ENCODE measurements at regions not wholly inside any gene's neighbourhood (a gene's known extent, or its start where the extent isn't known, plus 50 kb on each side); places are given as distances from the start of the nearest gene placed in this dataset.

DNA sequence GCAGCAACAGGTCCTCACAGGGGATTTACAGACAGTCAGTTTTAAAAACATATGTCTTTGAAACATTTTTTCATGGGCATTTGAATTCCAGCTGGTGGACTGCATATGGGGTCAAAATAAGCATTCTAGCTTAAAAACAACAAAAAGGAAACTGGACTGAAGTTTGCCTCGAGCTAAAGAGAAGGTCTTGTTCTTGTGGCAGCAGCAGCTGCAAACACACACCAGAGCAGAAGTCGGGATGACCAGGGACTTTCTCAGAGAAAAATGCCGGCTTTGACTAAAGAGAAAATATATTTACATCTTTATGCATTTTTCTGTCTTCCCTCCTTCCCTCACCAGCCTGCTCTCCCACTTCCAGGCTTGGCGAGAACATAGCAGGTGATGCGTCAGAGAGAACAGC is 361.4 kb downstream of the CXCL12 start:
- H3K27ac ChIP-seq = no peak overlapping the region
- TF ChIP-seq, protein P1, sequence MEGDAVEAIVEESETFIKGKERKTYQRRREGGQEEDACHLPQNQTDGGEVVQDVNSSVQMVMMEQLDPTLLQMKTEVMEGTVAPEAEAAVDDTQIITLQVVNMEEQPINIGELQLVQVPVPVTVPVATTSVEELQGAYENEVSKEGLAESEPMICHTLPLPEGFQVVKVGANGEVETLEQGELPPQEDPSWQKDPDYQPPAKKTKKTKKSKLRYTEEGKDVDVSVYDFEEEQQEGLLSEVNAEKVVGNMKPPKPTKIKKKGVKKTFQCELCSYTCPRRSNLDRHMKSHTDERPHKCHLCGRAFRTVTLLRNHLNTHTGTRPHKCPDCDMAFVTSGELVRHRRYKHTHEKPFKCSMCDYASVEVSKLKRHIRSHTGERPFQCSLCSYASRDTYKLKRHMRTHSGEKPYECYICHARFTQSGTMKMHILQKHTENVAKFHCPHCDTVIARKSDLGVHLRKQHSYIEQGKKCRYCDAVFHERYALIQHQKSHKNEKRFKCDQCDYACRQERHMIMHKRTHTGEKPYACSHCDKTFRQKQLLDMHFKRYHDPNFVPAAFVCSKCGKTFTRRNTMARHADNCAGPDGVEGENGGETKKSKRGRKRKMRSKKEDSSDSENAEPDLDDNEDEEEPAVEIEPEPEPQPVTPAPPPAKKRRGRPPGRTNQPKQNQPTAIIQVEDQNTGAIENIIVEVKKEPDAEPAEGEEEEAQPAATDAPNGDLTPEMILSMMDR (conservative IDR thresholded peaks at IDR 0.05) = no peak
- no peak for TF ChIP-seq ZFX (IDR thresholded peaks at IDR 0.05)

DNA sequence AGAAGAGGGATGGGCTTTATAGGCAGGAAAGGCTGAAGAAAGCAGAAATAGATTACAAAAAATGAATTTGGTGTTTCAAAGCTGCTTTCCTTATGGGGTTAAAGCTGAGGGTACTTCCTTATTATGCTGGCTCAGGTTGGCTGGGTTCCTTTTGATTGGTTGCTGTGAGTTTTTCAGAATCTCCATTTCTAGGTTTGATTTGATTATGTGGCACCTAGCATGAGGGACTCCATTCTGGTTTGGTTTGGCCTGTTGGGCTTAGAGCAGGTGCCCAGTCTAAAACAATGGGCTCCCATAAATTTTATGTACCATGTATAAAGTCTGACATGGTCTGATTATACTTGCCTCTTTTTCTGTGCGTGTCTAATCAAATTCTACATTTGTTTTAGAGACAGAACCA is 362.7 kb downstream of the CXCL12 start:
- TF ChIP-seq, protein P1 (conservative IDR thresholded peaks at IDR 0.05) = no peak
- no peak for TF ChIP-seq ZFX (IDR thresholded peaks at IDR 0.05)
- H3K27ac ChIP-seq = no peak overlapping the region

DNA sequence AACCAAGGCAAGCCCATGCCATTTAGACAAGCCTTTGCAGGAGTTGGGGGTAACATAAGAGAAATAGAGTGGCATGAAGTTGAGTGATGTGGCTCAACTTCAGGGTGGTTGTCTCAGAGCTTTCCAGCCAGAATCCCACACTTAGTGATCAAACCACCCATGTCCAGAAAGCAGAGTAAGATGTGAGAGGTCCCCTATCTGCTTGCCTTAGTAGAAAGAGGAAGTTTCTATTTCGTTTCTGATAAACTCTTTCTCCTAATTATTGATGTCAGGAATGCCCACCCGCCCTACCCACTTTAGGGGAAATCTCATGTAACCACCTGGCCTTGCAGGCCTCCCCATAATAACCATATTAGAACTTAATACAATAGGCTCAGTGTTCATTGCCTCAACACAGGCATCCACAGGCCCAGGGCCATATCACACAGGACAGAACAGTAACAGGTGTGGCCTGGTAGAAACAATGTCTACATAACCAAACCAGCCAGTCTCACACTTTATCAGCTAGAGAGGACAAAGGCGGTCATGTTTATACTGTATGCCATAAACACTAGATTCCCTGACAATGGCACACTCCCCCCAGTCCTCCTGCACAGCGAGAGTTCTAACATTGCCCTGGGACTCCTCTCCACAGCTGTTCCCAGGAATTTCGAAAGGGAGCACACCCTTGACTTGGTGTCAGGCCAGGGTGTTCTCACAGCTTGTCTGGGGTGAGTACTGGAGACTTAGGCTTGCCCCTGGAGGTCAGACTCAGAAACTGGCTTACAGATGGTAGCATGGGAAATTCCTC is 364.4 kb downstream of the CXCL12 start:
- H3K27ac ChIP-seq = no peak overlapping the region
- no peak for TF ChIP-seq ZFX (IDR thresholded peaks at IDR 0.05)
- TF ChIP-seq, protein P1 (conservative IDR thresholded peaks at IDR 0.05) = no peak

DNA sequence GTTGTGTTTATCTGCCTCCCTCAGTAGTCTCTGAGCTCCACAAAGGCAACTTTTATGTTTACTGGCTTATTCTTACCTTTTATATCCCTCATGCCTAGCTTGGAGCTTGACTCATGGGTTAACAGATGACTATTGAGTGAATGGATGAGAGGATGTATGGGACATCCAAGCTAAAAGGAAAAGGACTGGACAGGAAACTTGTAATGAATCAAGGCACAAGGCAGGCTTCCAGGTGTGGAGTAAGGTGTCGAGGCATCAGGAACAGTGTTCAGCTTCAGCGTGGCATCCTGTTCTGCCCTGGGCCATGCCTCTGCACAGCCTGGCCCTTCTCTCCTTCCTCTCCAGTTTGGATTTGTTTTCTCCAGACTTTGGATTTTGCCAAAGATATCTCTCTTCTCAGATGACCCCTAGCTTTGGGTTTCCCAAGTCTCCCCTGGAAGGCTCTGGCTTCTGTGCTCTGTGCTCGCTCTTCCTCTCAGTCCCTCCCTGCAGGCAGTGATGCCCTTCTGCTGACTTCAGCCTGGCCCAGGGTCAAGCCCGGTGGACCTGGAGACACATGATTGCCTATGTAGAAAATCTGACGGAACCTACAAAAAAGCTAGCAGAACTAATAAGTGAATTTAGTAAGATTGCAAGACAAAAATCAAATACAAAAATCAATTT is 367.3 kb downstream of the CXCL12 start:
- no peak overlapping the region for H3K27ac ChIP-seq
- TF ChIP-seq ZFX (IDR thresholded peaks at IDR 0.05) = no peak
- TF ChIP-seq, protein P1 (conservative IDR thresholded peaks at IDR 0.05) = no peak

DNA sequence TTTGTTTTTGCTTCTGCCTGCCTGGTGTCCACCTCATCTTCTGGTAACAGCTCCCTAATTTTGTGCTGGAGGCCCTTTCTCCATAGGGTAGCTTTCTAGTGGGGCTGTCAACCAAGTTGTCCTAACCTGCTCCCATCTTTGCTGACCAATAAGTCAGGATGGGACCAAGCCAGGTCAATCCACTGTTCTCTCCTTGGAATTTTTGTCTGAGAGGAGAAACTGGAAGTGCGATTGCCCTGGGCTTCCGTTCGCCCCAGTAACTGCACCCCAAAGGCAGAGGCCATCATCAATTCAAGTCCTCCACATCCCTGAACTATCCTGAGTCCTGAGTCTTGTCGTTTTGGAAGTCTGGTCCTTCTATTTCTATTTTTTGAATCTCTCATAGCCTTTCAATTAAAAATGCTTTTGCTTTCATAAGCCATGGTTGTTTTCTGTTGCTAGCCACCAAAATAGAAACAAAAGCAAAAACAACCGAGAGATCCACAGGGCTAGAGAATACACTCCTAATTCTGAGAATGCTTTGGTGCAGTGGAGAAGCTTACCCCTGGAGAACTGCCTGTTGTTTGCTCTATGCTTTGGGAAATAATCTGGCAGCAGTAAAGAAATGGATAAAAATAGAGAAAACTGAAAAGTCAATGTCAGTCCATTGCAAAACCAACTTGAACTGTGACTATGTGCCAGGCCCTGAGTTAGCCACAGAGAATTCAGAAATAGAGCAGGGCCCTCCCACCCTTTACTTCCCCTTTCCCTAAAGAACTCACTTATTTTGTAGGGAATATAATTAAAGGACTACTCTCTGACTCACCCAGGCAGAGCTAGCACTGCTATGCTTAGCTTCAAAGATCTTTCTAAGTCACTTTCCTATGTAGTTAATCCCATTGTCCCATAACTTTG is 368.1 kb downstream of the CXCL12 start:
- no peak overlapping the region for H3K27ac ChIP-seq
- no peak for TF ChIP-seq ZFX (IDR thresholded peaks at IDR 0.05)
- TF ChIP-seq, protein P1 (conservative IDR thresholded peaks at IDR 0.05) = no peak

DNA sequence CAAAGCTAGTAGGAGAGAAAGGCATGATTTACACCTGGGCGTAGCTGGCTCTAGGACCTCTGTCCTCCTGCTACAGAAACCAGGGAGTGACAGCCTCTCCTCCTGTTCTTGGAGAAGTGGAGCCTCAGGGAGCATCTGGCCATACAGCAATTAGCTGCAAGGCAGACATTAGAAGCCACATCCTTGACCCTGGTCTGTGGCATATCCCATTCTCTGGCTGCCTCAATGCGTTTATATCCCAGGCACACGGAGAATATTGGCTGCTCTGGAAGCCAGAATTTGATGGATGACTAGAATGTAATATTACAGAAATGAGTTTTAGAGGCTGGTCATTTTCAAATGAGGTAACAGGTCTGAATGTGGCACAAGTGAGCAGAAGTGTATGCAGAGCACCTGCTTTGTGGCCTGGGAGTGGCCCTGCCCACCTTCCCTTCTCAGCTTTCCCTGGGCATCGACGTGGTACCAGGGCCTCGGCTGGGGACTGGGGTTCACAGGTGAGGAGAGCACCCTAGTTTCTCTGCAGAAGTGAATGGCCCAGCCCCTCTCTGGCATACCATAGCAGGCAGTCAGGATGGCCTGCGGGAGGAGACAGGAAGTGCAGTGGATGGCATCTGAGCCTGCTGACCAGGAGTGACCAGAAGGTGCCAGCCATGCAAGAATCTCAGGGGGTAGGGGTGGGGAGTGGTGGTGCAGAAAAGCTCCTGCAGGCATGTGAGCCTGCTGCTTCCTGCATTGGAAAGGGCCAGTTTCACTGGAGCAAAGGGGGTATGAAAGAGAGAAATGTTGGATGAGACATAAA is 367.2 kb upstream of the ZNF32 start:
- no peak for TF ChIP-seq ZFX (IDR thresholded peaks at IDR 0.05)
- TF ChIP-seq, protein P1 (conservative IDR thresholded peaks at IDR 0.05) = no peak
- H3K27ac ChIP-seq = no peak overlapping the region
